ENCODE measurements at regions not wholly inside any gene's neighbourhood (a gene's known extent, or its start where the extent isn't known, plus 50 kb on each side); places are given as distances from the start of the nearest gene placed in this dataset.

- peak; percentile 26 for DNase-seq
Measured at GRCh38 chr11:11789735-11790369, 51.9 kb upstream of the USP47 start.

- DNase-seq, result no peak
Measured at GRCh38 chr11:11788063-11788710, 53.6 kb upstream of the USP47 start.

GRCh38 chr11:11787305-11788062 is 54.3 kb upstream of the USP47 start:
- DNase-seq, result peak; percentile 67

- no peak for DNase-seq
Measured at GRCh38 chr11:11786771-11787170, 55.0 kb upstream of the USP47 start.

GRCh38 chr11:11786234-11786633 is 55.5 kb upstream of the USP47 start:
- no peak for DNase-seq

- DNase-seq, result no peak
Measured at GRCh38 chr11:11782532-11783110, 59.2 kb upstream of the USP47 start.

- DNase-seq, result no peak
Measured at GRCh38 chr11:11780858-11781257, 60.9 kb upstream of the USP47 start.

GRCh38 chr11:11779975-11780374 is 61.8 kb upstream of the USP47 start:
- DNase-seq, result no peak

- no peak for DNase-seq
Measured at GRCh38 chr11:11777897-11778296, 63.9 kb upstream of the USP47 start.

- DNase-seq, result no peak
Measured at GRCh38 chr11:11776714-11777113, 65.1 kb upstream of the USP47 start.

GRCh38 chr11:11774928-11775327 is 66.8 kb upstream of the USP47 start:
- DNase-seq, result no peak

GRCh38 chr11:11772865-11773515 is 68.8 kb upstream of the USP47 start:
- no peak for DNase-seq

- no peak for DNase-seq
Measured at GRCh38 chr11:11770921-11771486, 70.8 kb upstream of the USP47 start.

GRCh38 chr11:11770296-11770695 is 71.5 kb upstream of the USP47 start:
- DNase-seq, result no peak

- DNase-seq, result no peak
Measured at GRCh38 chr11:11769782-11770181, 72.0 kb upstream of the USP47 start.

- no peak for DNase-seq
Measured at GRCh38 chr11:11769362-11769761, 72.4 kb upstream of the USP47 start.

- no peak for DNase-seq
Measured at GRCh38 chr11:11764423-11764803, 77.4 kb upstream of the USP47 start.

- no peak for DNase-seq
Measured at GRCh38 chr11:11763796-11764422, 77.9 kb upstream of the USP47 start.

- DNase-seq, result no peak
Measured at GRCh38 chr11:11760838-11761237, 80.9 kb upstream of the USP47 start.

- no peak for DNase-seq
Measured at GRCh38 chr11:11758603-11759196, 83.1 kb upstream of the USP47 start.

GRCh38 chr11:11757909-11758308 is 83.9 kb upstream of the USP47 start:
- no peak for DNase-seq

- no peak for DNase-seq
Measured at GRCh38 chr11:11756718-11757117, 85.1 kb upstream of the USP47 start.

All from stimulated activated CD4-positive, alpha-beta T cell treated with anti-CD3 and anti-CD28 coated beads, Interleukin-4, amount 100 ng/mL, for 1 hour (primary cell).